ENCODE measurements at regions not wholly inside any gene's neighbourhood (a gene's known extent, or its start where the extent isn't known, plus 50 kb on each side); places are given as distances from the start of the nearest gene placed in this dataset.
"Not testable (repeated sequence)": the region's sequence is repeated elsewhere in the genome, so short reads cannot be mapped to it uniquely, and the experiment has no call there.

GRCh38 chr2:111403287-111403686 is 282.6 kb downstream of the BCL2L11 start:
- not testable (repeated sequence) for TF ChIP-seq POLR2AphosphoS5, CTCF, POLR2A (IDR thresholded peaks at IDR 0.05)

Data from gastroesophageal sphincter (tissue), 3 donors.